IMR-90 (cell line): ENCODE measurements at regions not wholly inside any gene's neighbourhood (a gene's known extent, or its start where the extent isn't known, plus 50 kb on each side); places are given as distances from the start of the nearest gene placed in this dataset.

Source experiments
- ATAC-seq: fragments of 200-7000 bp; cut with Tn5 transposase; 2 replicates; pipeline ENCODE4 v1.9.1; 2020; ENCODE audit warnings: low read depth, mild to moderate bottlenecking, moderate library complexity
- BruUV-seq: library from RNA; stranded (reverse); fragments of 400-500 nt; replicated peaks from 2 replicates; lab custom pipeline; 2021; lab: Mats Ljungman, UMichigan
- CTCF ChIA-PET: fragments of 300-600 bp; formaldehyde crosslinking; extraction: SDS; loops from one replicate; lab custom pipeline; 2021; ENCODE audit warnings: antibody characterized with exemption; lab: Yijun Ruan, JAX
- POLR2A ChIA-PET: fragments of 300-600 bp; sonication (Branson Sonifier 250); formaldehyde crosslinking; loops from one replicate; lab custom pipeline; 2022; ENCODE audit warnings: antibody characterized with exemption; ENCODE audit not compliant: unreplicated experiment; lab: Charles Lee
- DNase-seq: peaks from one replicate; pipeline ENCODE4 v3.0.0; 2013
- H2AFZ ChIP-seq: replicated peaks from 2 replicates; pipeline ENCODE3; 2013; ENCODE audit warnings: low read length, mild to moderate bottlenecking; ENCODE audit not compliant: poor library complexity
- H2AK5ac ChIP-seq: 2 replicates; pipeline ENCODE4 v1.6.1; 2013; ENCODE audit warnings: low read depth, low read length, inconsistent platforms
- H2AK9ac ChIP-seq: replicated peaks from 2 replicates; pipeline ENCODE3; 2013; ENCODE audit warnings: mild to moderate bottlenecking, low read depth, low read length, moderate library complexity; ENCODE audit not compliant: poor library complexity
- H2BK120ac ChIP-seq: 2 replicates; pipeline ENCODE4 v1.6.1; 2013; ENCODE audit warnings: low read depth, low read length, inconsistent platforms
- H2BK15ac ChIP-seq: 3 replicates; pipeline ENCODE4 v1.6.1; 2013; ENCODE audit warnings: low read depth, low read length, inconsistent platforms
- H2BK20ac ChIP-seq: 2 replicates; pipeline ENCODE4 v1.6.1; 2013; ENCODE audit warnings: low read depth, mild to moderate bottlenecking, inconsistent platforms, low read length, moderate library complexity
- H2BK5ac ChIP-seq: 2 replicates; pipeline ENCODE4 v1.6.1; 2013; ENCODE audit warnings: mild to moderate bottlenecking, low read depth, low read length, inconsistent platforms; ENCODE audit not compliant: poor library complexity, severe bottlenecking
- H3K14ac ChIP-seq: replicated peaks from 2 replicates; pipeline ENCODE4 v1.6.1; 2013; ENCODE audit warnings: low read depth, low read length, inconsistent platforms
- H3K18ac ChIP-seq: 2 replicates; pipeline ENCODE4 v1.6.1; 2013; ENCODE audit warnings: low read depth, low read length, control low read depth
- H3K23ac ChIP-seq: 2 replicates; pipeline ENCODE4 v1.6.1; 2013; ENCODE audit warnings: low read depth, low read length, inconsistent platforms
- H3K27ac ChIP-seq: 2 replicates; pipeline ENCODE4 v1.5.1; 2013; ENCODE audit warnings: mild to moderate bottlenecking, control low read depth, low read length; ENCODE audit not compliant: insufficient read depth
- H3K27me3 ChIP-seq: 2 replicates; pipeline ENCODE4 v1.6.1; 2013; ENCODE audit warnings: low read length; ENCODE audit not compliant: control insufficient read depth, insufficient read depth
- H3K36me3 ChIP-seq: 2 replicates; pipeline ENCODE4 v1.6.1; 2013; ENCODE audit warnings: low read length, mixed read lengths; ENCODE audit not compliant: control insufficient read depth, insufficient read depth
- H3K4ac ChIP-seq: 2 replicates; pipeline ENCODE4 v1.6.1; 2013; ENCODE audit warnings: low read depth, low read length, inconsistent platforms
- H3K4me1 ChIP-seq: 2 replicates; pipeline ENCODE4 v1.6.1; 2013; ENCODE audit warnings: low read length, mixed read lengths; ENCODE audit not compliant: control insufficient read depth, insufficient read depth
- H3K4me2 ChIP-seq: 2 replicates; pipeline ENCODE4 v1.6.1; 2013; ENCODE audit warnings: low read depth, mild to moderate bottlenecking, control low read depth, low read length, moderate library complexity
- H3K4me3 ChIP-seq: 2 replicates; pipeline ENCODE4 v1.5.1; 2013; ENCODE audit warnings: low read depth, mild to moderate bottlenecking, control low read depth, low read length, moderate library complexity; ENCODE audit not compliant: insufficient read depth
- H3K56ac ChIP-seq: 2 replicates; pipeline ENCODE4 v1.6.1; 2013; ENCODE audit warnings: low read length, inconsistent platforms; ENCODE audit not compliant: insufficient read depth; ENCODE audit errors: extremely low read depth
- H3K79me1 ChIP-seq, 2 experiments: 2 replicates each; pipeline ENCODE4 v1.6.1; 2013; ENCODE audit warnings: low read length in 2 of 2, inconsistent platforms in 1 of 2, low read depth in 1 of 2
- H3K9ac ChIP-seq: 2 replicates; pipeline ENCODE4 v1.6.1; 2013; ENCODE audit warnings: low read depth, low read length, control low read depth
- H3K9me1 ChIP-seq: 2 replicates; pipeline ENCODE4 v1.6.1; 2013; ENCODE audit warnings: low read length, inconsistent platforms; ENCODE audit not compliant: insufficient read depth
- H3K9me3 ChIP-seq: 2 replicates; pipeline ENCODE4 v1.6.1; 2013; ENCODE audit warnings: low read length; ENCODE audit not compliant: control insufficient read depth, insufficient read depth
- H4K20me1 ChIP-seq: 2 replicates; pipeline ENCODE4 v1.6.1; 2013; ENCODE audit warnings: low read length, inconsistent platforms; ENCODE audit not compliant: insufficient read depth
- H4K5ac ChIP-seq: 2 replicates; pipeline ENCODE4 v1.6.1; 2013; ENCODE audit warnings: mild to moderate bottlenecking, low read depth, low read length, control low read depth
- H4K8ac ChIP-seq, 2 experiments: 2 replicates each; pipeline ENCODE4 v1.6.1; 2013; ENCODE audit warnings: low read depth in 2 of 2, low read length in 2 of 2, control low read depth in 1 of 2, inconsistent platforms in 1 of 2
- H4K91ac ChIP-seq: 2 replicates; pipeline ENCODE4 v1.6.1; 2013; ENCODE audit warnings: low read depth, low read length, inconsistent platforms; ENCODE audit not compliant: insufficient read depth
- BHLHE40 ChIP-seq: fragments of 150-350 bp; IDR thresholded peaks from 2 replicates; pipeline ENCODE4 v1.6.1; 2016; ENCODE audit warnings: mild to moderate bottlenecking, low read depth, low read length
- ELK1 ChIP-seq: fragments of 150-350 bp; IDR thresholded peaks from 2 replicates; pipeline ENCODE4 v1.6.1; 2016; ENCODE audit warnings: low read depth, mild to moderate bottlenecking, low read length, moderate library complexity, borderline replicate concordance
- POLR2A ChIP-seq: IDR thresholded peaks from 2 replicates; pipeline ENCODE4 v1.6.1; 2012; ENCODE audit warnings: mild to moderate bottlenecking, low read depth, low read length
- WGBS, 2 experiments: methylation state at CpG; one replicate each; pipeline versions ENCODE4 v1.1.5 to v1.1.7; 2013; ENCODE audit warnings: missing lambda C conversion rate in 2 of 2; ENCODE audit not compliant: insufficient read length in 1 of 2; ENCODE audit errors: extremely low coverage in 2 of 2; 5-methylcytosine and 5-hydroxymethylcytosine counted together
- dilution Hi-C: fragments of 300-500 bp; cut with HindIII; formaldehyde crosslinking; loops from one replicate; pipeline ENCODE4 v1.14.3; 2018; ENCODE audit warnings: low sequenced_read_pairs; ENCODE audit not compliant: unreplicated experiment
- in situ Hi-C: fragments of 300-500 bp; cut with MboI; formaldehyde crosslinking; loops from 3 replicates; pipeline ENCODE4 v1.14.3; 2019; ENCODE audit warnings: low sequenced_read_pairs, inconsistent platforms, mixed read lengths
- intact Hi-C: fragments of 100-400 bp; cut with micrococcal nuclease; formaldehyde crosslinking; loops from 2 replicates; pipeline ENCODE4 v1.10.0; 2022

- Histone ChIP-seq H4K5ac (no peak overlapping the region), H3K36me3 (no peaks in the 10 kb centered on the region), H2AK9ac (no peak overlapping the region), H2AFZ (no peak overlapping the region), H3K9ac (no peak overlapping the region), H3K4me2 (no peak overlapping the region), H2BK120ac (no peak overlapping the region), H2BK20ac (no peak overlapping the region), H2AK5ac (no peak overlapping the region), H3K79me1 (no peaks in the 10 kb centered on the region), H3K27me3 (no peaks in the 10 kb centered on the region), H2BK5ac (no peak overlapping the region), H3K4ac (no peak overlapping the region), H3K23ac (no peak overlapping the region), H3K9me1 (peaks cover 3% of the 10 kb centered on the region; the same call in 1 of the 2 replicates), H3K4me3 (no peak overlapping the region), H4K20me1 (no peaks in the 10 kb centered on the region), H3K56ac (no peak overlapping the region), H3K9me3 (no peaks in the 10 kb centered on the region), H4K91ac (no peak overlapping the region), H3K4me1 (peaks cover 2% of the 10 kb centered on the region; the same call in 1 of the 2 replicates), H3K18ac (no peak overlapping the region), H3K27ac (no peak overlapping the region), H2BK15ac (no peak overlapping the region), H3K14ac (no peak overlapping the region), H4K8ac (no peak overlapping the region)
- CTCF ChIA-PET, result no interaction called here
- intact Hi-C loops, result no loop called here
- in situ Hi-C loops, result no loop called here
- POLR2A ChIA-PET, result no interaction called here
- TF ChIP-seq POLR2A (no peak), ELK1 (no peak), BHLHE40 (no peak)
- BruUV-seq, result no TSS peak
- dilution Hi-C loops, result no loop called here
- no CpG with 5 or more reads among the region's 3 CpGs for WGBS, 2 experiments
- ATAC-seq, result no peak
- no peak for DNase-seq
These were observed 202.9 kb upstream of the LUZP2 start for GRCh38 chr11:24293964-24294363.
